ENCODE measurements at regions not wholly inside any gene's neighbourhood (a gene's known extent, or its start where the extent isn't known, plus 50 kb on each side); places are given as distances from the start of the nearest gene placed in this dataset.

- CTCF ChIA-PET: no interaction called here
- no peak for FAIRE-seq
- no TSS peak for BruUV-seq (replicated peaks)
Observed at GRCh38 chr4:129246145-129246544, 150.2 kb downstream of the C4orf33 start.

GRCh38 chr4:129246910-129247461 lies 151.0 kb downstream of the C4orf33 start:
- SMC1A ChIA-PET (ENCODE audit: uncharacterized antibody, unreplicated experiment): interaction anchor here (0.7 kb wide), 1 partner anchor 81 kb away, joined by 4 read pairs; no protein-coding TSS in a partner anchor
- Histone ChIP-seq H3K9ac (ENCODE audit: control insufficient read depth, insufficient read depth, low read length) (no peak overlapping the region), H3K4me2 (ENCODE audit: control insufficient read depth, insufficient read depth) (no peak overlapping the region), H3K4me3 (no peak overlapping the region), H3K36me3 (ENCODE audit: control insufficient read depth in 2 of 2, insufficient read depth in 2 of 2, low read length in 1 of 2) (no peaks in the 10 kb centered on the region), H2AFZ (ENCODE audit: control insufficient read depth, low read depth, low read length) (no peak overlapping the region), H3K27me3 (replicated peaks in 1 of 2; ENCODE audit: control insufficient read depth in 2 of 2, insufficient read depth in 2 of 2, low read length in 1 of 2) (no peaks in the 10 kb centered on the region), H4K20me1 (ENCODE audit: control insufficient read depth, insufficient read depth) (no peaks in the 10 kb centered on the region), H3K27ac (ENCODE audit: control insufficient read depth, insufficient read depth) (no peak overlapping the region), H3K4me1 (ENCODE audit: control insufficient read depth, insufficient read depth, low read length) (no peaks in the 10 kb centered on the region), H3K79me2 (ENCODE audit: control insufficient read depth, insufficient read depth, low read length) (no peaks in the 10 kb centered on the region), H3K9me3 (replicated peaks; ENCODE audit: control insufficient read depth, insufficient read depth, low read length) (no peaks in the 10 kb centered on the region)
- BruUV-seq (replicated peaks): no TSS peak
- RAD21 ChIA-PET (ENCODE audit: unreplicated experiment): no interaction called here
- in situ Hi-C loops (cut with MboI) (no loop called here), intact Hi-C loops (cut with micrococcal nuclease; ENCODE audit: unreplicated experiment) (no loop called here)
- DNase-seq (ENCODE audit: low read depth, low spot score): no peak
- CTCF ChIA-PET: no interaction called here
- no peak for ATAC-seq
- FAIRE-seq: no peak
- POLR2A ChIA-PET: no interaction called here
- WGBS (ENCODE audit: insufficient coverage, insufficient replicate concordance, low lambda C conversion rate, missing lambda C conversion rate): 59% methylated on average over 15 of the region's 15 CpGs
- TF ChIP-seq CBX3 (IDR thresholded peaks at IDR 0.05; ENCODE audit: borderline replicate concordance, low read depth) (no peak), POLR2AphosphoS2 (IDR thresholded peaks at IDR 0.05; ENCODE audit: low read depth, low read length) (no peak), IRF5 (IDR thresholded peaks at IDR 0.05; ENCODE audit: borderline replicate concordance) (no peak), NFIC (IDR thresholded peaks at IDR 0.05; ENCODE audit: low read depth, low read length) (no peak), NR2C2 (IDR thresholded peaks at IDR 0.05; ENCODE audit: borderline replicate concordance, control insufficient read depth, insufficient read length, low read depth) (no peak), ZNF622 (IDR thresholded peaks at IDR 0.05) (no peak), SMAD1 (IDR thresholded peaks at IDR 0.05; ENCODE audit: low read depth, partially characterized antibody) (no peak), SKIL (IDR thresholded peaks at IDR 0.05; ENCODE audit: low read depth, poor library complexity, severe bottlenecking) (no peak), ZSCAN29 (IDR thresholded peaks at IDR 0.05) (no peak), YY1 (IDR thresholded peaks at IDR 0.05; ENCODE audit: low read depth, low read length) (no peak)

More at GRCh38 chr4:129246145-129246544, 150.2 kb downstream of the C4orf33 start:
- no peak for DNase-seq (ENCODE audit: low read depth, low spot score)
- Histone ChIP-seq H3K4me1 (ENCODE audit: control insufficient read depth, insufficient read depth, low read length) (no peaks in the 10 kb centered on the region), H3K4me3 (no peak overlapping the region), H3K9me3 (replicated peaks; ENCODE audit: control insufficient read depth, insufficient read depth, low read length) (no peaks in the 10 kb centered on the region), H3K27ac (ENCODE audit: control insufficient read depth, insufficient read depth) (no peak overlapping the region), H4K20me1 (ENCODE audit: control insufficient read depth, insufficient read depth) (no peaks in the 10 kb centered on the region), H3K79me2 (ENCODE audit: control insufficient read depth, insufficient read depth, low read length) (no peaks in the 10 kb centered on the region), H3K27me3 (replicated peaks in 1 of 2; ENCODE audit: control insufficient read depth in 2 of 2, insufficient read depth in 2 of 2, low read length in 1 of 2) (no peaks in the 10 kb centered on the region), H3K36me3 (ENCODE audit: control insufficient read depth in 2 of 2, insufficient read depth in 2 of 2, low read length in 1 of 2) (no peaks in the 10 kb centered on the region), H3K4me2 (ENCODE audit: control insufficient read depth, insufficient read depth) (no peak overlapping the region), H2AFZ (ENCODE audit: control insufficient read depth, low read depth, low read length) (no peak overlapping the region), H3K9ac (ENCODE audit: control insufficient read depth, insufficient read depth, low read length) (no peak overlapping the region)
- ChIA-PET POLR2A (no interaction called here), RAD21 (ENCODE audit: unreplicated experiment) (no interaction called here), SMC1A (ENCODE audit: uncharacterized antibody, unreplicated experiment) (no interaction called here)
- intact Hi-C loops (cut with micrococcal nuclease; ENCODE audit: unreplicated experiment): no loop called here
- ATAC-seq: no peak
- TF ChIP-seq SIN3A (IDR thresholded peaks at IDR 0.05; ENCODE audit: low read depth, low read length) (no peak), CREM (IDR thresholded peaks at IDR 0.05; ENCODE audit: low read depth) (no peak), ZBED1 (IDR thresholded peaks at IDR 0.05; ENCODE audit: borderline replicate concordance) (no peak), MTA2 (IDR thresholded peaks at IDR 0.05; ENCODE audit: low read depth) (no peak), STAT3 (IDR thresholded peaks at IDR 0.05; ENCODE audit: low read depth, low read length) (no peak), SMAD5 (IDR thresholded peaks at IDR 0.05; ENCODE audit: low read depth) (no peak)
- TF ChIP-seq, protein P1, sequence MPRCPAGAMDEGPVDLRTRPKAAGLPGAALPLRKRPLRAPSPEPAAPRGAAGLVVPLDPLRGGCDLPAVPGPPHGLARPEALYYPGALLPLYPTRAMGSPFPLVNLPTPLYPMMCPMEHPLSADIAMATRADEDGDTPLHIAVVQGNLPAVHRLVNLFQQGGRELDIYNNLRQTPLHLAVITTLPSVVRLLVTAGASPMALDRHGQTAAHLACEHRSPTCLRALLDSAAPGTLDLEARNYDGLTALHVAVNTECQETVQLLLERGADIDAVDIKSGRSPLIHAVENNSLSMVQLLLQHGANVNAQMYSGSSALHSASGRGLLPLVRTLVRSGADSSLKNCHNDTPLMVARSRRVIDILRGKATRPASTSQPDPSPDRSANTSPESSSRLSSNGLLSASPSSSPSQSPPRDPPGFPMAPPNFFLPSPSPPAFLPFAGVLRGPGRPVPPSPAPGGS (IDR thresholded peaks at IDR 0.05; ENCODE audit: borderline replicate concordance, insufficient read depth, low read depth, low read length, poor library complexity, severe bottlenecking): no peak
- WGBS (ENCODE audit: insufficient coverage, insufficient replicate concordance, low lambda C conversion rate, missing lambda C conversion rate): 82% methylated on average over 4 of the region's 4 CpGs
- in situ Hi-C loops (cut with MboI): no loop called here

Measured in GM12878 (cell line).